ENCODE measurements at regions not wholly inside any gene's neighbourhood (a gene's known extent, or its start where the extent isn't known, plus 50 kb on each side); places are given as distances from the start of the nearest gene placed in this dataset.

DNA sequence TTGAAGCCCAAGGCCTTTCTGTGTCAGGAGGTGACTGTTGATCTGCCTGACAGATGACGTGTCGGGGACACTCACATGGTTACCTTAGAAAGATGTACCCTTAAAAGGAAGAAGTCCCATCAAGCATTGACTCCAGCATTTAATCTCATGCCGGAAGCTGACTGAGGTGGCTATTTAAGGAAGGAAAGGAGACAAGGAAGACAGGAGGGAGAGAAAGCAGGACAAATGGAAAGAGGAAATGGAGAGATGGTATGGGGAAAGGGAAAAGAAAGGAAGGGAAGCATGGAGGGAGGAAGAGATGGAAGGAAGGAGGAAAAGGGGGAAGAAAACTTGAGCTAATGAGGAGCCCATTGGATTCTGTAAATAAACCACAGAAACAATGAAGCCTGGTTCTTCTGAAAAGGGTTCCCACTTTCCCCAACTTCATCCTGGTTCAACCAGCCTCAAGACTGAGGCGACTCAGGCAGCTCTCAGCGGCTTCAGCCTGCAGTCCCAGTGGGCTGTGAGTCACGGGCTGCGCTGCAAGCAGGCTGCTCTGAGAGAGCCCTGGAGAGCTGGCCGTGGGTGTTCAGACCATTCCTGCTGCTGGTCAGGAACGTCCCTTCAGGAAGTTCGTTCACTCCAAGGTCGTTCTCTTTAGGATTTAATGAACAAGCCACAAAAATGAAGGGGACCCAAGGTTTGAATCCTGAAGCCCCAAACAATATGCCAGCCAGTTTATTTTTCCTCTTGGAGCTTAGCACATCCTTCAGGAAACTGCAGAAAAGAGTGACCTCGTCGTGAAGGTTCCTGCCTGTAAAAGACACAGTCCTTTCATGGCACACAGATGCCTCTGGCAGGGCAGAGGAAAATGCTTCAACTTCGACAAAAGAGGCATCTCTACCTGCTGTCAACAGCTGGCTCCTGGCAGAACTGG lies 69.6 kb upstream of the THBS1 start:
- no peak for TF ChIP-seq SUZ12 (IDR thresholded peaks at IDR 0.05; ENCODE audit: extremely low read depth, insufficient read depth, insufficient read length)
- TF ChIP-seq ZNF274 (IDR thresholded peaks at IDR 0.05; ENCODE audit: low read depth, low read length), result no peak
- no peak for TF ChIP-seq YY1 (IDR thresholded peaks at IDR 0.05; ENCODE audit: insufficient read depth, insufficient read length)
